ENCODE measurements at regions not wholly inside any gene's neighbourhood (a gene's known extent, or its start where the extent isn't known, plus 50 kb on each side); places are given as distances from the start of the nearest gene placed in this dataset.

- no peaks in the 10 kb centered on the region for H3K36me3 ChIP-seq (ENCODE audit: control insufficient read depth in 2 of 2, insufficient read depth in 2 of 2, low read length in 1 of 2)
- H3K27me3 ChIP-seq (replicated peaks in 1 of 2; ENCODE audit: control insufficient read depth in 2 of 2, insufficient read depth in 2 of 2, low read length in 1 of 2): no peaks in the 10 kb centered on the region
- no TSS peak for BruUV-seq (replicated peaks)
- no peak for TF ChIP-seq MTA3 (IDR thresholded peaks at IDR 0.05; ENCODE audit: borderline replicate concordance, low read length)
- no peak for TF ChIP-seq NFYA (IDR thresholded peaks at IDR 0.05; ENCODE audit: borderline replicate concordance, low read depth, low read length)
- peak; percentile 29; the same call in 1 of the 2 replicates for TF ChIP-seq BCL11A (IDR thresholded peaks at IDR 0.05; ENCODE audit: low read depth, low read length)
- TF ChIP-seq PAX5 (IDR thresholded peaks at IDR 0.05; ENCODE audit: borderline replicate concordance, low read depth, low read length): no peak
- TF ChIP-seq CTCF (IDR thresholded peaks at IDR 0.05 in 2 of 3, conservative IDR thresholded peaks at IDR 0.05 in 1 of 3; ENCODE audit: control insufficient read depth in 2 of 3, extremely low read depth in 1 of 3, insufficient read depth in 1 of 3, low read depth in 3 of 3, low read length in 3 of 3): 0 out of 6 replicates have a peak, but pooled peaks of 1 of the 3 experiments have one; percentile 10
- TF ChIP-seq BCL3 (IDR thresholded peaks at IDR 0.05; ENCODE audit: borderline replicate concordance, insufficient read depth, low read depth, low read length, poor library complexity, severe bottlenecking): no peak
- peak; percentile 57; the same call in 1 of the 2 replicates for TF ChIP-seq JUNB (IDR thresholded peaks at IDR 0.05)
- TF ChIP-seq SMARCA5 (IDR thresholded peaks at IDR 0.05): no peak
- TF ChIP-seq RAD21 (IDR thresholded peaks at IDR 0.05; ENCODE audit: insufficient read depth, low read depth, low read length): peak; percentile 15; the same call in 1 of the 2 replicates
- no peak for FAIRE-seq
- in situ Hi-C loops (cut with MboI): no loop called here
- H2AFZ ChIP-seq (ENCODE audit: control insufficient read depth, low read depth, low read length): no peak overlapping the region
- no peaks in the 10 kb centered on the region for H4K20me1 ChIP-seq (ENCODE audit: control insufficient read depth, insufficient read depth)
- H3K4me2 ChIP-seq (ENCODE audit: control insufficient read depth, insufficient read depth): no peak overlapping the region
- no peak for DNase-seq (ENCODE audit: low read depth, low spot score)
- SMC1A ChIA-PET (ENCODE audit: uncharacterized antibody, unreplicated experiment): interaction anchor here (0.7 to 1.4 kb wide), 3 partner anchors 9 to 249 kb away, joined by 3 to 4 read pairs (median 3); no protein-coding TSS in a partner anchor
- no peaks in the 10 kb centered on the region for H3K79me2 ChIP-seq (ENCODE audit: control insufficient read depth, insufficient read depth, low read length)
- WGBS (ENCODE audit: insufficient coverage, insufficient replicate concordance, low lambda C conversion rate, missing lambda C conversion rate): 2% methylated on average over 4 of the region's 4 CpGs
- CTCF ChIA-PET: interaction anchor here (0.5 to 1.4 kb wide), 3 partner anchors 20 to 380 kb away, joined by 3 to 6 read pairs (median 3); no protein-coding TSS in a partner anchor
- intact Hi-C loops (cut with micrococcal nuclease; ENCODE audit: unreplicated experiment): loop anchor here (5.0 kb wide), 1 partner anchor 248 kb away; no protein-coding TSS in a partner anchor
- no peak overlapping the region for H3K27ac ChIP-seq (ENCODE audit: control insufficient read depth, insufficient read depth)
- H3K9ac ChIP-seq (ENCODE audit: control insufficient read depth, insufficient read depth, low read length): no peak overlapping the region
- ATAC-seq: peak; percentile 73
- no peak overlapping the region; the same call in 1 of the 2 replicates for H3K4me3 ChIP-seq
- RAD21 ChIA-PET (ENCODE audit: unreplicated experiment): no interaction called here
- H3K9me3 ChIP-seq (replicated peaks; ENCODE audit: control insufficient read depth, insufficient read depth, low read length): no peaks in the 10 kb centered on the region; the same call in 2 of the 3 replicates
- POLR2A ChIA-PET: no interaction called here
- H3K4me1 ChIP-seq (ENCODE audit: control insufficient read depth, insufficient read depth, low read length): no peaks in the 10 kb centered on the region; the same call in 1 of the 2 replicates
Measured at GRCh38 chr5:167969998-167970397, 321.4 kb upstream of the WWC1 start.

All from GM12878 (cell line).